ENCODE measurements at regions not wholly inside any gene's neighbourhood (a gene's known extent, or its start where the extent isn't known, plus 50 kb on each side); places are given as distances from the start of the nearest gene placed in this dataset.

GRCh38 chr7:135856356-135857144, 107.9 kb upstream of the FAM180A start:
- Mint-ChIP-seq H3K27ac (ENCODE audit: unreplicated experiment) (no peak overlapping the region), H3K36me3 (ENCODE audit: insufficient read depth, unreplicated experiment) (no peaks in the 10 kb centered on the region), H3K27me3 (ENCODE audit: insufficient read depth, unreplicated experiment) (no peaks in the 10 kb centered on the region), H3K9me3 (ENCODE audit: unreplicated experiment) (peaks cover 21% of the 10 kb centered on the region), H3K4me3 (ENCODE audit: unreplicated experiment) (no peak overlapping the region), H3K4me1 (ENCODE audit: low read depth, unreplicated experiment) (no peaks in the 10 kb centered on the region)
- Histone ChIP-seq H3K9me3 (no peaks in the 10 kb centered on the region; the same call in none of the 2 replicates), H3K36me3 (ENCODE audit: control insufficient read depth, insufficient read depth, low read length) (no peaks in the 10 kb centered on the region), H3K4me1 (no peaks in the 10 kb centered on the region), H3K27me3 (replicated peaks; ENCODE audit: control insufficient read depth, insufficient read depth, low read length) (no peaks in the 10 kb centered on the region), H3K4me3 (ENCODE audit: low read depth, low read length) (no peak overlapping the region)
- ChIA-PET CTCF (interaction anchor here (0.5 kb wide), 1 partner anchor 673 kb away, joined by 3 read pairs; no protein-coding TSS in a partner anchor), POLR2A (no interaction called here)
- intact Hi-C loops (cut with micrococcal nuclease; ENCODE audit: unreplicated experiment) = no loop called here
- TF ChIP-seq CTCF (IDR thresholded peaks at IDR 0.05; ENCODE audit: insufficient read depth in 1 of 2, low read depth in 1 of 2, low read length in 1 of 2, severe bottlenecking in 1 of 2, unreplicated experiment in 1 of 2) = no peak
- no peak for DNase-seq
- BruUV-seq (replicated peaks) = no TSS peak

DNA sequence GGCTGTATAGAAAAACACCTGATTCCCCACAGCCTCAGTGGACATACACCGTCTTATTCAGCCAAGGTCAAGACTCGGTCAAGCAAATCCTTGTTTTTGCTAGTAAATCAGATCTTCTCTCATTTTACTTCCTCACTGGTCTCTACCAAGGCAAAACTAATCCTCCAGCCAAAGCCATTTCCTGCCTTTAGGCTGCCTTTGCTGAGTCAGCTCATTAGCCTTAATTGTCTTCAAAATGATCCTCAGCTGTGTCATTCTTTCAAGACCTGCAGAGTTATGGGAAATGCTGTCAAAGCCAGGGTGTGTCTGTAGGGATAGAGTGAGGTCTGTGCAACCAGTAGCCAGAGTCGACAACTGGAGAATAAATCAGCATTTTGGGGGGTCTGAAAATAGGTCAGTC, 107.2 kb upstream of the FAM180A start:
- intact Hi-C loops (cut with micrococcal nuclease; ENCODE audit: unreplicated experiment) = no loop called here
- no peaks in the 10 kb centered on the region for H3K36me3 ChIP-seq (ENCODE audit: control insufficient read depth, insufficient read depth, low read length)
- H3K27me3 ChIP-seq (replicated peaks; ENCODE audit: control insufficient read depth, insufficient read depth, low read length) = no peaks in the 10 kb centered on the region
- H3K4me3 Mint-ChIP-seq (ENCODE audit: unreplicated experiment) = no peak overlapping the region
- H3K4me1 ChIP-seq = no peaks in the 10 kb centered on the region
- ChIA-PET CTCF (no interaction called here), POLR2A (no interaction called here)
- no peaks in the 10 kb centered on the region; the same call in none of the 2 replicates for H3K9me3 ChIP-seq
- H3K4me1 Mint-ChIP-seq (ENCODE audit: low read depth, unreplicated experiment) = no peaks in the 10 kb centered on the region
- TF ChIP-seq CTCF (IDR thresholded peaks at IDR 0.05; ENCODE audit: insufficient read depth in 1 of 2, low read depth in 1 of 2, low read length in 1 of 2, severe bottlenecking in 1 of 2, unreplicated experiment in 1 of 2) = no peak
- no peaks in the 10 kb centered on the region for H3K27me3 Mint-ChIP-seq (ENCODE audit: insufficient read depth, unreplicated experiment)
- H3K36me3 Mint-ChIP-seq (ENCODE audit: insufficient read depth, unreplicated experiment) = no peaks in the 10 kb centered on the region
- no TSS peak for BruUV-seq (replicated peaks)
- DNase-seq = no peak
- no peak overlapping the region for H3K27ac Mint-ChIP-seq (ENCODE audit: unreplicated experiment)
- H3K4me3 ChIP-seq (ENCODE audit: low read depth, low read length) = no peak overlapping the region
- peaks cover 14% of the 10 kb centered on the region for H3K9me3 Mint-ChIP-seq (ENCODE audit: unreplicated experiment)

- no peaks in the 10 kb centered on the region for H3K27me3 Mint-ChIP-seq (ENCODE audit: insufficient read depth, unreplicated experiment)
- peaks cover 2% of the 10 kb centered on the region for H3K9me3 ChIP-seq
- no peaks in the 10 kb centered on the region for H3K36me3 Mint-ChIP-seq (ENCODE audit: insufficient read depth, unreplicated experiment)
- no peak overlapping the region for H3K27ac Mint-ChIP-seq (ENCODE audit: unreplicated experiment)
- CTCF ChIA-PET = no interaction called here
- no peak overlapping the region for H3K4me3 Mint-ChIP-seq (ENCODE audit: unreplicated experiment)
- POLR2A ChIA-PET = no interaction called here
- H3K9me3 Mint-ChIP-seq (ENCODE audit: unreplicated experiment) = peaks cover 9% of the 10 kb centered on the region
- H3K36me3 ChIP-seq (ENCODE audit: control insufficient read depth, insufficient read depth, low read length) = no peaks in the 10 kb centered on the region
- H3K4me1 Mint-ChIP-seq (ENCODE audit: low read depth, unreplicated experiment) = no peaks in the 10 kb centered on the region
- no peak for TF ChIP-seq CTCF (IDR thresholded peaks at IDR 0.05; ENCODE audit: insufficient read depth in 1 of 2, low read depth in 1 of 2, low read length in 1 of 2, severe bottlenecking in 1 of 2, unreplicated experiment in 1 of 2)
- no peaks in the 10 kb centered on the region for H3K4me1 ChIP-seq
- BruUV-seq (replicated peaks) = no TSS peak
- no peak overlapping the region for H3K4me3 ChIP-seq (ENCODE audit: low read depth, low read length)
- intact Hi-C loops (cut with micrococcal nuclease; ENCODE audit: unreplicated experiment) = no loop called here
- H3K27me3 ChIP-seq (replicated peaks; ENCODE audit: control insufficient read depth, insufficient read depth, low read length) = no peaks in the 10 kb centered on the region
- DNase-seq = no peak
These were observed 104.9 kb upstream of the FAM180A start for GRCh38 chr7:135853499-135853898.

Data from Caco-2 (cell line).